Stomach (tissue), 8 donors: ENCODE measurements at regions not wholly inside any gene's neighbourhood (a gene's known extent, or its start where the extent isn't known, plus 50 kb on each side); places are given as distances from the start of the nearest gene placed in this dataset.

Experiments
- DNase-seq, 2 donors: peaks; one replicate each; pipeline versions ENCODE4 v3.0.0 to v3.0.0-alpha.2; 2013 to 2019
- H3K27ac ChIP-seq, 5 donors: fragments of 200-600 bp in 4 of 5; sonication (generic) in 4 of 5; one replicate each; pipeline ENCODE4 v1.5.1; 2013 to 2019; ENCODE audit warnings: mild to moderate bottlenecking in 1 of 5, moderate library complexity in 1 of 5
- H3K27me3 ChIP-seq, 3 donors: fragments of 200-600 bp; sonication (generic); one replicate each; pipeline ENCODE4 v1.5.1; 2017 to 2019; ENCODE audit warnings: mixed run types in 1 of 3
- H3K36me3 ChIP-seq, 4 donors: fragments of 200-600 bp; sonication (generic); 1 replicate in 3 of 4; 2 replicates in 1 of 4; pipeline ENCODE4 v1.5.1; 2016 to 2019
- H3K4me1 ChIP-seq, 4 donors: fragments of 200-600 bp; sonication (generic); one replicate each; pipeline ENCODE4 v1.5.1; 2016 to 2019
- H3K4me3 ChIP-seq, 4 donors: fragments of 200-600 bp; sonication (generic) in 3 of 4; one replicate each; pipeline ENCODE4 v1.5.1; 2016 to 2019; ENCODE audit warnings: mild to moderate bottlenecking in 1 of 4
- H3K9me3 ChIP-seq, 4 donors: fragments of 200-600 bp; sonication (generic); one replicate each; pipeline ENCODE4 v1.5.1; 2016 to 2019
- CTCF ChIP-seq, 7 experiments: fragments of 450-650 bp in 4 of 7; fragments of 200-600 bp in 3 of 7; sonication (generic) in 3 of 7; IDR thresholded peaks; one replicate each; pipeline ENCODE4 v1.5.1; 2016 to 2019; ENCODE audit warnings: antibody characterized with exemption in 7 of 7, control low read depth in 2 of 7, mild to moderate bottlenecking in 1 of 7
- EP300 ChIP-seq: sonication (generic); formaldehyde crosslinking; IDR thresholded peaks from one replicate; pipeline ENCODE4 v1.6.1; 2017; ENCODE audit warnings: antibody characterized with exemption
- POLR2A ChIP-seq, 4 donors: fragments of 450-650 bp; IDR thresholded peaks; one replicate each; pipeline ENCODE4 v1.6.1; 2016; ENCODE audit warnings: antibody characterized with exemption in 4 of 4, control low read depth in 2 of 4, mild to moderate bottlenecking in 1 of 4, moderate library complexity in 1 of 4
- POLR2AphosphoS5 ChIP-seq, 3 donors: sonication (generic); formaldehyde crosslinking; IDR thresholded peaks; one replicate each; pipeline ENCODE4 v1.6.1; 2016; ENCODE audit warnings: antibody characterized with exemption in 3 of 3
- WGBS, 5 donors: extraction: QIAGEN DNeasy Blood & Tissue Kit in 3 of 5; methylation state at CpG; one replicate each; pipeline versions ENCODE4 v1.1.5 to v1.1.7; 2013 to 2018; 5-methylcytosine and 5-hydroxymethylcytosine counted together
- intact Hi-C: fragments of 100-400 bp; cut with DNase I; formaldehyde crosslinking; loops from one replicate; pipeline ENCODE4 v1.15.1; 2023; ENCODE audit warnings: low total_unique reads
- donor health status: healthy with polysubstance abuse.
- donor health status: Bipolar disorder and iron deficiency.
- donor health status: healthy.

- peaks cover 0 to 4% (median 0%) of the 10 kb centered on the region in 3 donors for H3K27me3 ChIP-seq
- H3K4me3 ChIP-seq = no peak overlapping the region
- peaks cover 0 to 10% (median 3%) of the 10 kb centered on the region in 4 donors for H3K4me1 ChIP-seq
- 58 to 75% (median 67%) methylated on average over 6 of the region's 6 CpGs for WGBS, 5 donors
- no peak for DNase-seq
- no peaks in the 10 kb centered on the region for H3K9me3 ChIP-seq
- H3K36me3 ChIP-seq = no peaks in the 10 kb centered on the region
- TF ChIP-seq POLR2A (IDR thresholded peaks at IDR 0.05) (no peak), EP300 (no peak), CTCF (IDR thresholded peaks at IDR 0.05) (no peak), POLR2AphosphoS5 (IDR thresholded peaks at IDR 0.05) (no peak)
- H3K27ac ChIP-seq = no peak overlapping the region
- intact Hi-C loops = no loop called here
Observed at GRCh38 chr20:47953471-47953870, 168.2 kb upstream of the SULF2 start.

- DNase-seq = no peak
- no peak overlapping the region for H3K27ac ChIP-seq
- no peaks in the 10 kb centered on the region for H3K36me3 ChIP-seq
- H3K9me3 ChIP-seq = no peaks in the 10 kb centered on the region
- peaks cover 0 to 7% (median 0%) of the 10 kb centered on the region in 4 donors for H3K4me1 ChIP-seq
- intact Hi-C loops = no loop called here
- TF ChIP-seq CTCF (IDR thresholded peaks at IDR 0.05) (no peak), POLR2A (IDR thresholded peaks at IDR 0.05) (no peak), POLR2AphosphoS5 (IDR thresholded peaks at IDR 0.05) (no peak)
- 73 to 86% (median 83%) methylated on average over 8 to 9 of the region's 9 CpGs for WGBS, 5 donors
- H3K4me3 ChIP-seq = no peak overlapping the region
- H3K27me3 ChIP-seq = peaks cover 0 to 4% (median 0%) of the 10 kb centered on the region in 3 donors
Observed at GRCh38 chr20:47952023-47952564, 166.8 kb upstream of the SULF2 start.

- DNase-seq = no peak
- H3K4me3 ChIP-seq = no peak overlapping the region
- H3K27me3 ChIP-seq = peaks cover 0 to 4% (median 0%) of the 10 kb centered on the region in 3 donors
- TF ChIP-seq CTCF (IDR thresholded peaks at IDR 0.05) = no peak
- TF ChIP-seq POLR2AphosphoS5 (IDR thresholded peaks at IDR 0.05) = no peak
- TF ChIP-seq POLR2A (IDR thresholded peaks at IDR 0.05) = no peak
- TF ChIP-seq EP300 = no peak
- WGBS, 5 donors = 50 to 63% (median 53%) methylated on average over 4 of the region's 4 CpGs
- no peaks in the 10 kb centered on the region for H3K9me3 ChIP-seq
- intact Hi-C loops = no loop called here
- no peaks in the 10 kb centered on the region for H3K36me3 ChIP-seq
- peaks cover 0 to 7% (median 0%) of the 10 kb centered on the region in 4 donors for H3K4me1 ChIP-seq
- H3K27ac ChIP-seq = no peak overlapping the region
Observed at GRCh38 chr20:47951521-47951971, 166.3 kb upstream of the SULF2 start.

- TF ChIP-seq POLR2A (IDR thresholded peaks at IDR 0.05) = no peak
- no peak for TF ChIP-seq CTCF (IDR thresholded peaks at IDR 0.05)
- no peak for TF ChIP-seq EP300
- no peak for TF ChIP-seq POLR2AphosphoS5 (IDR thresholded peaks at IDR 0.05)
- intact Hi-C loops = no loop called here
- 91 to 97% (median 95%) methylated on average over 22 to 24 of the region's 24 CpGs for WGBS, 5 donors
Observed at GRCh38 chr20:47950913-47951283, 165.6 kb upstream of the SULF2 start.

More at GRCh38 chr20:47950913-47951283, 165.6 kb upstream of the SULF2 start:
- Histone ChIP-seq H3K9me3 (no peaks in the 10 kb centered on the region), H3K4me3 (no peak overlapping the region), H3K27me3 (peaks cover 0 to 4% (median 0%) of the 10 kb centered on the region in 3 donors), H3K27ac (no peak overlapping the region), H3K36me3 (no peaks in the 10 kb centered on the region), H3K4me1 (peaks cover 0 to 7% (median 0%) of the 10 kb centered on the region in 4 donors)
- DNase-seq = no peak
